GM23248 (cell line): ENCODE measurements at regions not wholly inside any gene's neighbourhood (a gene's known extent, or its start where the extent isn't known, plus 50 kb on each side); places are given as distances from the start of the nearest gene placed in this dataset.

Experiments used
- DNase-seq: peaks from one replicate; pipeline ENCODE4 v3.0.0-alpha.2; 2015
- H2AFZ ChIP-seq: fragments of 200-600 bp; sonication (generic); 2 replicates; pipeline ENCODE4 v1.6.1; 2016; ENCODE audit warnings: antibody characterized with exemption
- H3F3A ChIP-seq: fragments of 200-600 bp; sonication (generic); 2 replicates; pipeline ENCODE4 v1.6.1; 2016; ENCODE audit warnings: mild to moderate bottlenecking, antibody characterized with exemption, mixed run types; ENCODE audit not compliant: insufficient read depth
- H3K27ac ChIP-seq: fragments of 200-600 bp; sonication (generic); 2 replicates; pipeline ENCODE4 v1.5.1; 2016; ENCODE audit warnings: mild to moderate bottlenecking
- H3K27me3 ChIP-seq: fragments of 200-600 bp; sonication (generic); replicated peaks from 2 replicates; pipeline ENCODE4 v1.6.1; 2016; ENCODE audit warnings: mild to moderate bottlenecking; ENCODE audit not compliant: insufficient read depth
- H3K36me3 ChIP-seq: fragments of 200-600 bp; sonication (generic); 2 replicates; pipeline ENCODE4 v1.6.1; 2016; ENCODE audit warnings: low read depth, mild to moderate bottlenecking
- H3K4me1 ChIP-seq: fragments of 200-600 bp; sonication (generic); 2 replicates; pipeline ENCODE4 v1.6.1; 2016; ENCODE audit warnings: mild to moderate bottlenecking; ENCODE audit not compliant: insufficient read depth
- H3K4me2 ChIP-seq: fragments of 200-600 bp; sonication (generic); one replicate; pipeline ENCODE4 v1.6.1; 2016; ENCODE audit warnings: mild to moderate bottlenecking; ENCODE audit not compliant: unreplicated experiment
- H3K4me3 ChIP-seq: fragments of 200-600 bp; sonication (generic); 2 replicates; pipeline ENCODE4 v1.5.1; 2016; ENCODE audit warnings: mild to moderate bottlenecking
- H3K79me2 ChIP-seq: fragments of 200-600 bp; sonication (generic); 2 replicates; pipeline ENCODE4 v1.6.1; 2016; ENCODE audit warnings: mild to moderate bottlenecking; ENCODE audit not compliant: insufficient read depth
- H3K9ac ChIP-seq: fragments of 200-600 bp; sonication (generic); 2 replicates; pipeline ENCODE4 v1.6.1; 2016; ENCODE audit warnings: mild to moderate bottlenecking
- H3K9me2 ChIP-seq: fragments of 200-600 bp; sonication (generic); 2 replicates; pipeline ENCODE4 v1.6.1; 2016; ENCODE audit warnings: mixed run types, mild to moderate bottlenecking, moderate library complexity; ENCODE audit not compliant: insufficient read depth
- H3K9me3 ChIP-seq: fragments of 200-600 bp; sonication (generic); one replicate; pipeline ENCODE4 v1.6.1; 2017; ENCODE audit warnings: low read depth
- H4K20me1 ChIP-seq: fragments of 200-600 bp; sonication (generic); 2 replicates; pipeline ENCODE4 v1.6.0; 2016; ENCODE audit not compliant: insufficient read depth
- EZH2 ChIP-seq: fragments of 200-600 bp; sonication (generic); IDR thresholded peaks from 2 replicates; pipeline ENCODE4 v1.6.1; 2018; ENCODE audit warnings: antibody characterized with exemption, mild to moderate bottlenecking; ENCODE audit not compliant: insufficient read depth, poor library complexity, severe bottlenecking
- EZH2phosphoT487 ChIP-seq: fragments of 200-600 bp; sonication (generic); IDR thresholded peaks from 2 replicates; pipeline ENCODE4 v1.6.1; 2018; ENCODE audit warnings: antibody characterized with exemption, moderate library complexity, mild to moderate bottlenecking, low read depth; ENCODE audit not compliant: insufficient read depth
- WGBS, 2 experiments: methylation state at CpG; one replicate each; pipeline ENCODE4 v1.1.6; 2015 to 2017; ENCODE audit warnings: low lambda C conversion rate in 2 of 2, low coverage in 1 of 2; ENCODE audit errors: missing lambda C conversion rate in 2 of 2; 5-methylcytosine and 5-hydroxymethylcytosine counted together
- in situ Hi-C: fragments of 300-500 bp; cut with MboI; formaldehyde crosslinking; loops from 2 replicates; pipeline ENCODE4 v1.15.0; 2020

DNA sequence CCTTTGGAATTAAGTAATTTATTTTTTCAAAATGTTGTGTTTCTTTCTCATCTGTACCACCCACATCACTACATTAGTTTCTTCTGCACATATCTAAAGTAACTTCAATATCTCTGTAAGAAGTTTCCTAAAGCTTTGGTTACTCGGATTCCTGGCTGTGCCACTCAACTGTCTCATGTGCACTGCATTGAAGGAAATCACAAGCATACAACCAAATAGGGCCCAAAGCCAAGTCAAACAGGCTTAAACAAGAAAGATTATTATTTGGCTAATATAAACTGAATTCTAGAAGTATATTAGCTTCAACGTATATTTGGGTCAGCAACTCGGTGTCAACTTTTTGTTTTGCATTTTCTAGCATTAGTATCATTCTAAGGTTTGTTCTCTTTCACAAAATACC lies 1647.6 kb upstream of the SPRY2 start:
- no peak overlapping the region for H2AFZ ChIP-seq
- H3K9ac ChIP-seq: no peak overlapping the region
- TF ChIP-seq EZH2 (no peak), EZH2phosphoT487 (no peak)
- no peaks in the 10 kb centered on the region for H3K36me3 ChIP-seq
- no peaks in the 10 kb centered on the region for H3K79me2 ChIP-seq
- H3K4me3 ChIP-seq: no peak overlapping the region
- no peaks in the 10 kb centered on the region for H4K20me1 ChIP-seq
- H3K4me2 ChIP-seq: no peak overlapping the region
- H3K4me1 ChIP-seq: no peaks in the 10 kb centered on the region
- H3K9me2 ChIP-seq: no peaks in the 10 kb centered on the region
- 4 to 6% methylated on average over 3 of the region's 3 CpGs for WGBS, 2 experiments
- H3K27me3 ChIP-seq: no peaks in the 10 kb centered on the region
- H3F3A ChIP-seq: no peaks in the 10 kb centered on the region
- H3K27ac ChIP-seq: no peak overlapping the region
- no peak for DNase-seq
- H3K9me3 ChIP-seq: no peaks in the 10 kb centered on the region
- in situ Hi-C loops: no loop called here

DNA sequence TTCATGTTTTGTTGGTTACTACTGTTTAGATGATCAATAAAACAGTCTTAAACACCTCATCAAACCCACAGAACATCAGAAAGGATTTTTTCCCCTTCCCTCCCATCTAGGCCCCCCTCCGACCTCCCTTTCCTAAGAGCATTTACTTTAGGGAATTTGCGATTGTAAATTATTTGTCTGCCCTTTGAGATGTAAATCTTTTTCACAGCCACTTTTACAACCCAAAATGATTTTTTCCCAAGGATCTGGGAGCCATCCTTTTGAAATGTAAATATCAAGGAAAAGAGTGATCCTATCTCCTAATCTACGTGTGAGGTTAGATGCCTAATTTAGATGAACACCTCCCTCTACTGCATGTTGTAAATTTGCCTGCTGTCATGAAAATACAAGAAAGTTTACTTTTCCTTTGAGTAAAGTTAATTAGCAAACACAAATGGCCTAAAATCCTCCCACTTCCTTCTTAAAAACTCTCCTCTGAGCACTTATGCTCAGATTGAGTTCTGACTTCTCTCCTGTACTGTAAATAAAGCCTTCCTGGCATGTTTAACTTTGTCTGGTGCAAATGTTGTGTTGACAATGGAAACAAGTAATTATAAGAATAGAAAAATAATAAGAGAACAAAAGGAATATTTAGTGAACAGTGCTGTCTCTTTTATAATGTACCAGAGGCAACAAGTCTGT lies 1646.9 kb upstream of the SPRY2 start:
- in situ Hi-C loops: no loop called here
- H3K36me3 ChIP-seq: no peaks in the 10 kb centered on the region
- no peak overlapping the region for H3K4me3 ChIP-seq
- no peak overlapping the region for H3K9ac ChIP-seq
- no peaks in the 10 kb centered on the region for H3K9me2 ChIP-seq
- H3K9me3 ChIP-seq: no peaks in the 10 kb centered on the region
- no peaks in the 10 kb centered on the region for H3K4me1 ChIP-seq
- no peaks in the 10 kb centered on the region for H3F3A ChIP-seq
- TF ChIP-seq EZH2phosphoT487: no peak
- TF ChIP-seq EZH2: no peak
- no peaks in the 10 kb centered on the region for H3K79me2 ChIP-seq
- H2AFZ ChIP-seq: no peak overlapping the region
- no peaks in the 10 kb centered on the region for H3K27me3 ChIP-seq
- no peak overlapping the region for H3K27ac ChIP-seq
- H4K20me1 ChIP-seq: no peaks in the 10 kb centered on the region
- no peak for DNase-seq
- WGBS, 2 experiments: 25 to 37% methylated on average over 3 of the region's 3 CpGs
- no peak overlapping the region for H3K4me2 ChIP-seq

DNA sequence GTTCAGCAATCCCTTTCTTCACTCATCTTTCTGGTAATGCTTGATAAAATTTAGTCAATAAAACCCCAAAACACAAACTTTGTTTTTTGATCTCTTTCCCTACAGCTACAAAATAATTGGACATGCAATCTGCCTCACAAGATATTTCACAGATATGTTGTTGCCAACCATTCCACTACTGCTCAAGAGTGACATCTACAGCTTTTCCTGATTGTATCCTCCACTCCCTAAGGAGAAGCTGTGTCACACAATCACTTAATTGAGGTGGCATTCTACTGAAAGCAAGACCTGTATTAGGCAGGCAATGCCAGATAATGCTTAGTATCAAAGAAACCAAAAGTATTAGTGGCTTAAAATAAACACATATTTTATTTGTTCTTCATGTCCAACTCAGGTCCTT lies 1646.2 kb upstream of the SPRY2 start:
- no peak for DNase-seq
- Histone ChIP-seq H3K4me1 (no peaks in the 10 kb centered on the region), H3K27ac (no peak overlapping the region), H2AFZ (no peak overlapping the region), H3K9me2 (no peaks in the 10 kb centered on the region), H3K27me3 (no peaks in the 10 kb centered on the region), H3K4me3 (no peak overlapping the region), H3F3A (no peaks in the 10 kb centered on the region), H4K20me1 (no peaks in the 10 kb centered on the region), H3K9me3 (no peaks in the 10 kb centered on the region), H3K9ac (no peak overlapping the region), H3K79me2 (no peaks in the 10 kb centered on the region), H3K4me2 (no peak overlapping the region), H3K36me3 (no peaks in the 10 kb centered on the region)
- in situ Hi-C loops: no loop called here
- no peak for TF ChIP-seq EZH2

DNA sequence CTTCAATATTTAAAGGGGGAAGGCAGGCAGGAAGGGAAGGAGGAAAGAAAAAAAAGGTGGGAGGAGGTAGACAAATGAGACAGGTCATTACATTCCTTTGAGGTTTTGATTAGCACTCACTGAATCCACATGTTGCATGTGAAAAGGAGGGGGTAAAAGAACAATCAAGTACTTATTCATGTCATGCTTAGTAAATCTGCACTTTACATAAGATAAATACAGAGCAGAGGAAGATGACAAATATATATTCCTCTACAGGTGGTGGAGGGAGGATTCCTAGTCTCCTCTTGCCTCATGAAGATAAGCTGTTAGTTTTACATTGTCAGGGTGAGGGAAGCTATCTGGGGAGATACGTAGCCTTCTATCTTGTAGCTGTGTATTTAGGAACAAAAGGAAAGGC lies 1645.4 kb upstream of the SPRY2 start:
- Histone ChIP-seq H3K27me3 (no peaks in the 10 kb centered on the region), H4K20me1 (no peaks in the 10 kb centered on the region), H3K4me2 (no peak overlapping the region), H3K4me3 (no peak overlapping the region), H3F3A (no peaks in the 10 kb centered on the region), H3K9me3 (peaks cover 2% of the 10 kb centered on the region), H3K36me3 (no peaks in the 10 kb centered on the region), H3K4me1 (no peaks in the 10 kb centered on the region), H3K9me2 (no peaks in the 10 kb centered on the region), H3K79me2 (no peaks in the 10 kb centered on the region), H3K9ac (no peak overlapping the region), H2AFZ (no peak overlapping the region), H3K27ac (no peak overlapping the region)
- WGBS, 2 experiments: 9 to 11% methylated on average over 1 of the region's 1 CpG
- no peak for DNase-seq
- no peak for TF ChIP-seq EZH2phosphoT487
- no peak for TF ChIP-seq EZH2
- in situ Hi-C loops: no loop called here

DNA sequence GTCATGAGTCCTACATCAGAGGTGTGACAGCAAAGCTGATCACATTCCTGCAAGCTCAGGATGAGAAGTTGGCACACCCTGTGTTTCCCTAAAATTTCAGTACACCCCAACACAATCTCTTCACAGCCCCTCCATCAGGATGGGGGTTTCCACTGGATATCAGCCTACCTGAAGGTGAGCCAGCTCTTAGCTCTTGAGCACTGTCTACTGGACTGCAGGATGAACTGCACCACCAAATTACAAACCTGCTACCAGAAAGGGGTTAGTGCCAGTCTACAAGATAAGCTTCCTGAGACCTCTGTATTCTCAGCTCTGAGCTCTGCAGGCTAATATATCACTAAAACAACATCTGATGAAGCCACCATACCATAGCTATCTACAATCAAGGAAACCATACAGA lies 1616.2 kb upstream of the SPRY2 start:
- in situ Hi-C loops: no loop called here
- Histone ChIP-seq H3K4me1 (no peaks in the 10 kb centered on the region), H4K20me1 (no peaks in the 10 kb centered on the region), H3F3A (no peaks in the 10 kb centered on the region), H3K4me2 (no peak overlapping the region), H3K9ac (no peak overlapping the region), H3K27me3 (no peaks in the 10 kb centered on the region), H3K79me2 (no peaks in the 10 kb centered on the region), H3K9me2 (no peaks in the 10 kb centered on the region), H2AFZ (no peak overlapping the region), H3K9me3 (no peaks in the 10 kb centered on the region), H3K4me3 (no peak overlapping the region), H3K27ac (no peak overlapping the region), H3K36me3 (no peaks in the 10 kb centered on the region)
- TF ChIP-seq EZH2phosphoT487 (no peak), EZH2 (no peak)
- no peak for DNase-seq
